ENCODE measurements at regions not wholly inside any gene's neighbourhood (a gene's known extent, or its start where the extent isn't known, plus 50 kb on each side); places are given as distances from the start of the nearest gene placed in this dataset.

- DNase-seq (no peak), ATAC-seq (no peak)
- no peaks in the 10 kb centered on the region for H3K36me3 ChIP-seq
- TF ChIP-seq POLR2A (IDR thresholded peaks at IDR 0.05), result no peak
- TF ChIP-seq CTCF (IDR thresholded peaks at IDR 0.05 in 4 of 5, conservative IDR thresholded peaks at IDR 0.05 in 1 of 5), result no peak
- in situ Hi-C loops (cut with MboI; ENCODE audit: low sequenced_read_pairs in 4 of 4) (no loop called here), intact Hi-C loops (cut with DNase I; ENCODE audit: low total_unique reads) (no loop called here)
- no peak overlapping the region for H3K4me3 ChIP-seq
- H3K27me3 ChIP-seq, result no peaks in the 10 kb centered on the region
- H3K9me3 ChIP-seq, result no peaks in the 10 kb centered on the region
- H3K27ac ChIP-seq, result no peak overlapping the region
- H3K4me1 ChIP-seq, result no peaks in the 10 kb centered on the region
These were observed 231.0 kb downstream of the ALG10B start for GRCh38 chr12:38547586-38547985.

- in situ Hi-C loops (cut with MboI; ENCODE audit: low sequenced_read_pairs in 4 of 4), result loop anchor here in 1 of 4 donors (25.0 kb wide), 1 partner anchor 94 kb away; no protein-coding TSS in a partner anchor
- Histone ChIP-seq H3K27me3 (no peaks in the 10 kb centered on the region), H3K27ac (no peak overlapping the region), H3K4me1 (no peaks in the 10 kb centered on the region), H3K9me3 (no peaks in the 10 kb centered on the region), H3K36me3 (no peaks in the 10 kb centered on the region), H3K4me3 (no peak overlapping the region)
- intact Hi-C loops (cut with DNase I; ENCODE audit: low total_unique reads), result no loop called here
- ATAC-seq (no peak), DNase-seq (no peak)
- TF ChIP-seq POLR2A (IDR thresholded peaks at IDR 0.05), result no peak
- no peak for TF ChIP-seq CTCF (IDR thresholded peaks at IDR 0.05 in 4 of 5, conservative IDR thresholded peaks at IDR 0.05 in 1 of 5)
These were observed 239.3 kb downstream of the ALG10B start for GRCh38 chr12:38555620-38556591.

GRCh38 chr12:38556647-38557046, 240.1 kb downstream of the ALG10B start:
- Histone ChIP-seq H3K4me3 (no peak overlapping the region), H3K27me3 (no peaks in the 10 kb centered on the region)
- no peak for TF ChIP-seq POLR2A (IDR thresholded peaks at IDR 0.05)
- TF ChIP-seq CTCF (IDR thresholded peaks at IDR 0.05 in 4 of 5, conservative IDR thresholded peaks at IDR 0.05 in 1 of 5), result no peak

GRCh38 chr12:38585086-38585485, 268.5 kb downstream of the ALG10B start:
- Histone ChIP-seq H3K27me3 (no peaks in the 10 kb centered on the region), H3K9me3 (no peaks in the 10 kb centered on the region), H3K4me1 (no peaks in the 10 kb centered on the region), H3K4me3 (no peak overlapping the region), H3K36me3 (no peaks in the 10 kb centered on the region), H3K27ac (no peak overlapping the region)
- TF ChIP-seq POLR2A (IDR thresholded peaks at IDR 0.05), result no peak
- TF ChIP-seq CTCF (IDR thresholded peaks at IDR 0.05 in 4 of 5, conservative IDR thresholded peaks at IDR 0.05 in 1 of 5), result no peak
- ATAC-seq (no peak), DNase-seq (no peak)
- intact Hi-C loops (cut with DNase I; ENCODE audit: low total_unique reads) (no loop called here), in situ Hi-C loops (cut with MboI; ENCODE audit: low sequenced_read_pairs in 4 of 4) (no loop called here)

More at GRCh38 chr12:38556647-38557046, 240.1 kb downstream of the ALG10B start:
- ATAC-seq (no peak), DNase-seq (no peak)
- H3K4me1 ChIP-seq, result no peaks in the 10 kb centered on the region
- in situ Hi-C loops (cut with MboI; ENCODE audit: low sequenced_read_pairs in 4 of 4) (loop anchor here in 1 of 4 donors (25.0 kb wide), 1 partner anchor 94 kb away; no protein-coding TSS in a partner anchor), intact Hi-C loops (cut with DNase I; ENCODE audit: low total_unique reads) (no loop called here)
- no peaks in the 10 kb centered on the region for H3K36me3 ChIP-seq
- no peak overlapping the region for H3K27ac ChIP-seq
- H3K9me3 ChIP-seq, result no peaks in the 10 kb centered on the region
